RWPE1 (cell line): ENCODE measurements at regions not wholly inside any gene's neighbourhood (a gene's known extent, or its start where the extent isn't known, plus 50 kb on each side); places are given as distances from the start of the nearest gene placed in this dataset.

Source experiments
- CTCF ChIA-PET: fragments of 350-600 bp; sonication (Branson Sonifier 250); formaldehyde crosslinking; extraction: SDS; loops from one replicate; lab custom pipeline; 2021; lab: Yijun Ruan, JAX
- POLR2A ChIA-PET: fragments of 400-600 bp; formaldehyde crosslinking; extraction: SDS; loops from one replicate; lab custom pipeline; 2020; ENCODE audit warnings: antibody characterized with exemption; ENCODE audit not compliant: low non-redundant PET; lab: Yijun Ruan, JAX
- DNase-seq: peaks from one replicate; pipeline ENCODE4 v3.0.0; 2012; ENCODE audit warnings: low spot score
- H3K27ac ChIP-seq: fragments of 450-650 bp; 2 replicates; pipeline ENCODE4 v1.5.1; 2017
- CTCF ChIP-seq: fragments of 450-650 bp; conservative IDR thresholded peaks from 2 replicates; pipeline ENCODE4 v1.5.1; 2017; ENCODE audit warnings: low read depth, mild to moderate bottlenecking

- CTCF ChIA-PET: interaction anchor here (0.6 to 0.7 kb wide), 2 partner anchors 505 to 1365 kb away, joined by 3 to 4 read pairs; no protein-coding TSS in a partner anchor
- no peak overlapping the region for H3K27ac ChIP-seq
- DNase-seq: no peak
- POLR2A ChIA-PET: no interaction called here
- no peak for TF ChIP-seq CTCF
Measured at GRCh38 chr4:55284331-55284730, 61.7 kb upstream of the SRD5A3 start.

- CTCF ChIA-PET: no interaction called here
- H3K27ac ChIP-seq: no peak overlapping the region
- TF ChIP-seq CTCF: no peak
- no peak for DNase-seq
- POLR2A ChIA-PET: interaction anchor here (0.6 kb wide), 1 partner anchor 684 kb away, joined by 3 read pairs; no protein-coding TSS in a partner anchor
Measured at GRCh38 chr4:55291227-55291640, 54.8 kb upstream of the SRD5A3 start.

- no peak for TF ChIP-seq CTCF
- POLR2A ChIA-PET: no interaction called here
- no peak for DNase-seq
- H3K27ac ChIP-seq: no peak overlapping the region
- CTCF ChIA-PET: no interaction called here
Measured at GRCh38 chr4:55296096-55296495, 49.9 kb upstream of the SRD5A3 start.
